ENCODE measurements at regions not wholly inside any gene's neighbourhood (a gene's known extent, or its start where the extent isn't known, plus 50 kb on each side); places are given as distances from the start of the nearest gene placed in this dataset.
"Not testable (repeated sequence)": the region's sequence is repeated elsewhere in the genome, so short reads cannot be mapped to it uniquely, and the experiment has no call there.

DNA sequence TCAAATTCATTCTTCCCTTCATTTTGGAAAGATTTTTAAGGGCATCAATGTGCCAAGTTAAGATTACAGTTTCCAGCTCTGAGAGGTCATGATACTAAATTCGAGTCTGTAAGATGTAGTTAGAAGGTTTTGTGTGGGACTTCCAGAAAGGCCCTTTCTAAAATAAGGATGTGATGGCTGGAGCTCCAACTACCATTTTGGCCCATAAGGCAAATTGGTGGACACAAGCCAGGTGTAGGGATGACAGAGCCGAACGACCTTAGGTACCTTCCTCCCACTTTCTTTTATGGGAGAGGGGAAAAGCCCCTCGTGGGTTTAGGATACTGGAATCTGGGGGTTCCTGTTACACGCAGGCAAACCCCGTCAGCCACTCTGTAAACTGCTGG lies 54.3 kb upstream of the PTPDC1 start:
- no peak for DNase-seq
- WGBS, 5 donors, result 27 to 52% (median 34%) methylated on average over 4 to 6 of the region's 6 CpGs
- TF ChIP-seq POLR2AphosphoS5 (IDR thresholded peaks at IDR 0.05), result no peak
- Histone ChIP-seq H3K9me3 (peaks cover 0 to 11% (median 0%) of the 10 kb centered on the region in 8 donors), H3K36me3 (no peaks in the 10 kb centered on the region), H3K27me3 (replicated peaks in 1 of 7) (peaks cover 0 to 15% (median 0%) of the 10 kb centered on the region in 7 donors), H3K4me1 (peaks cover 0 to 34% (median 17%) of the 10 kb centered on the region in 6 donors), H3K27ac (peak overlapping the region in 7 of 8 donors; percentile 73 to 89 (median 81)), H3K4me3 (peak overlapping the region; percentile 68 to 88 (median 74))
- intact Hi-C loops (cut with DNase I; ENCODE audit: low total_unique reads), result no loop called here

DNA sequence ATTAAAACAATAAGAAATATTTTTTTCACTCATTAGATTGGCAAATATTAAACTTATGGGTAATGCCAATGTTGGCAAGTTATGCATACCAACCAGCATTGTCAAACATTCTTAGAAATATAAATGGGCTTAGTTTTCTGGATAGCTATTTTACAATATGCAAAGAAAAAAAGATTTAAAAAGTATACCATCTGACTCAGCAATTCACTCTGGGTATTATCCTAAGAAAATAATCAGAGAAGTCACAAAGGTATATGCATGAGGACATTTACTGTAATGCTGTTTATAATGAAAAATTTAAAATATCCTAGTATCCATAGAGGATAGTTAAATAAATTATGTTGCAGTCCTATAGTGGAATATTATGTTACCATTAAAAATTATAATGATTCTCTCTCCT lies 57.4 kb upstream of the PTPDC1 start:
- peaks cover 0 to 21% (median 15%) of the 10 kb centered on the region in 6 donors for H3K4me1 ChIP-seq
- no peaks in the 10 kb centered on the region for H3K36me3 ChIP-seq
- H3K4me3 ChIP-seq, result no peak overlapping the region
- no peak for TF ChIP-seq POLR2AphosphoS5 (IDR thresholded peaks at IDR 0.05)
- TF ChIP-seq POLR2A (IDR thresholded peaks at IDR 0.05), result no peak
- TF ChIP-seq, protein P1, sequence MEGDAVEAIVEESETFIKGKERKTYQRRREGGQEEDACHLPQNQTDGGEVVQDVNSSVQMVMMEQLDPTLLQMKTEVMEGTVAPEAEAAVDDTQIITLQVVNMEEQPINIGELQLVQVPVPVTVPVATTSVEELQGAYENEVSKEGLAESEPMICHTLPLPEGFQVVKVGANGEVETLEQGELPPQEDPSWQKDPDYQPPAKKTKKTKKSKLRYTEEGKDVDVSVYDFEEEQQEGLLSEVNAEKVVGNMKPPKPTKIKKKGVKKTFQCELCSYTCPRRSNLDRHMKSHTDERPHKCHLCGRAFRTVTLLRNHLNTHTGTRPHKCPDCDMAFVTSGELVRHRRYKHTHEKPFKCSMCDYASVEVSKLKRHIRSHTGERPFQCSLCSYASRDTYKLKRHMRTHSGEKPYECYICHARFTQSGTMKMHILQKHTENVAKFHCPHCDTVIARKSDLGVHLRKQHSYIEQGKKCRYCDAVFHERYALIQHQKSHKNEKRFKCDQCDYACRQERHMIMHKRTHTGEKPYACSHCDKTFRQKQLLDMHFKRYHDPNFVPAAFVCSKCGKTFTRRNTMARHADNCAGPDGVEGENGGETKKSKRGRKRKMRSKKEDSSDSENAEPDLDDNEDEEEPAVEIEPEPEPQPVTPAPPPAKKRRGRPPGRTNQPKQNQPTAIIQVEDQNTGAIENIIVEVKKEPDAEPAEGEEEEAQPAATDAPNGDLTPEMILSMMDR (IDR thresholded peaks at IDR 0.05 in 8 of 11, conservative IDR thresholded peaks at IDR 0.05 in 3 of 11), result no peak
- H3K27me3 ChIP-seq (replicated peaks in 1 of 7), result peaks cover 0 to 15% (median 0%) of the 10 kb centered on the region in 7 donors
- H3K9me3 ChIP-seq, result peaks cover 0 to 24% (median 9%) of the 10 kb centered on the region in 8 donors
- no peak for DNase-seq
- no peak overlapping the region for H3K27ac ChIP-seq
- intact Hi-C loops (cut with DNase I; ENCODE audit: low total_unique reads), result no loop called here

DNA sequence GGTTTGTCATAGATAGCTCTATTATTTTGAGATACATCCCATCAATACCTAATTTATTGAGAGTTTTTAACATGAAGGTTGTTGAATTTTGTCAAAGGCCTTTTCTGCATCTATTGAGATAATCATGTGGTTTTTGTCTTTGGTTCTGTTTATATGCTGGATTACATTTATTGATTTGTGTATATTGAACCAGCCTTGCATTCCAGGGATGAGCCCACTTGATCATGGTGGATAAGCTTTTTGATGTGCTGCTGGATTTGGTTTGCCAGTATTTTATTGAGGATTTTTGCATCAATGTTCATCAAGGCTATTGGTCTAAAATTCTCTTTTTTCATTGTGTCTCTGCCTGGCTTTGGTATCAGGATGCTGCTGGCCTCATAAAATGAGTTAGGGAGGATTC lies 61.8 kb upstream of the PTPDC1 start:
- H3K4me3 ChIP-seq; H3K4me1 ChIP-seq; intact Hi-C loops (cut with DNase I; ENCODE audit: low total_unique reads); H3K36me3 ChIP-seq; DNase-seq; H3K27ac ChIP-seq: not testable (repeated sequence)
- peaks cover 0 to 28% (median 11%) of the 10 kb centered on the region in 8 donors for H3K9me3 ChIP-seq
- peaks cover 0 to 12% (median 0%) of the 10 kb centered on the region in 7 donors for H3K27me3 ChIP-seq (replicated peaks in 1 of 7)

DNA sequence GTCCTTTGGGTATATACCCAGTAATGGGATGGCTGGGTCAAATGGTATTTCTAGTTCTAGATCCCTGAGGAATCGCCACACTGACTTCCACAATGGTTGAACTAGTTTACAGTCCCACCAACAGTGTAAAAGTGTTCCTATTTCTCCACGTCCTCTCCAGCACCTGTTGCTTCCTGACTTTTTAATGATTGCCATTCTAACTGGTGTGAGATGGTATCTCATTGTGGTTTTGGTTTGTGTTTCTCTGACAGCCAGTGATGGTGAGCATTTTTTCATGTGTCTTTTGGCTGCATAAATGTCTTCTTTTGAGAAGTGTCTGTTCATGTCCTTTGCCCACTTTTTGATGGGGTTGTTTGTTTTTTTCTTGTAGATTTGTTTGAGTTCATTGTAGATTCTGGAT lies 63.4 kb upstream of the PTPDC1 start:
- intact Hi-C loops (cut with DNase I; ENCODE audit: low total_unique reads), result not testable (repeated sequence)
- H3K9me3 ChIP-seq, result peaks cover 0 to 24% (median 11%) of the 10 kb centered on the region in 8 donors

DNA sequence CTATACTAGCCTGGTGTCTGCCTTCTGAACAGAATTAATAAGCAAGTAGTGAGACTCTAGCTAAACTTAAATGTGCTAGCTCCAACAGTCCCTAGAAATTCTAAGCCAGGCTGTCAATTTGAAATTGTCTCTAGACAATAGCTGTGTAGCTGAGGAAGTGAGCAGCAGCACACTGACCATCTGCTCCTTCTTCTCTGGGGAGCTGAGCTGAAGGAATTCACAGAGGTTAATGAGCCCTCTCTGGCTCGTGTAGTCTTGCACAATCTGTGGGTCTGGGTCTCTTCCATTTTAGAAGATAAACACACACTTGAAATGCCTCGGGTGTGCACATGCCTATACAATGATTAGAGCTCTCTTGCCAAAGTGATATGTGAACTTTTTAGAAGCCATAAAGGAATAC lies 63.5 kb upstream of the BARX1 start:
- intact Hi-C loops (cut with DNase I; ENCODE audit: low total_unique reads), result no loop called here
- Histone ChIP-seq H3K4me3 (no peak overlapping the region), H3K4me1 (peaks cover 0 to 13% (median 5%) of the 10 kb centered on the region in 6 donors), H3K36me3 (no peaks in the 10 kb centered on the region), H3K9me3 (peaks cover 0 to 19% (median 10%) of the 10 kb centered on the region in 8 donors), H3K27me3 (replicated peaks in 1 of 7) (peaks cover 0 to 19% (median 0%) of the 10 kb centered on the region in 7 donors), H3K27ac (no peak overlapping the region)
- DNase-seq, result no peak
- 26 to 46% (median 36%) methylated on average over 2 of the region's 2 CpGs for WGBS, 5 donors
- TF ChIP-seq, protein P1 (IDR thresholded peaks at IDR 0.05 in 8 of 11, conservative IDR thresholded peaks at IDR 0.05 in 3 of 11), result no peak
- TF ChIP-seq POLR2A (IDR thresholded peaks at IDR 0.05), result no peak
- TF ChIP-seq POLR2AphosphoS5 (IDR thresholded peaks at IDR 0.05), result no peak

More for the DNA sequence above, 63.4 kb upstream of the PTPDC1 start:
- peaks cover 0 to 19% (median 0%) of the 10 kb centered on the region in 7 donors for H3K27me3 ChIP-seq (replicated peaks in 1 of 7)
- H3K4me3 ChIP-seq, DNase-seq, H3K36me3 ChIP-seq, H3K27ac ChIP-seq, H3K4me1 ChIP-seq: not testable (repeated sequence)
- 14 to 38% methylated on average over 1 of the region's 2 CpGs; no CpG with 5 or more reads in 3 of the 5 donors for WGBS, 5 donors
